ENCODE measurements at regions not wholly inside any gene's neighbourhood (a gene's known extent, or its start where the extent isn't known, plus 50 kb on each side); places are given as distances from the start of the nearest gene placed in this dataset.
"Not testable (repeated sequence)": the region's sequence is repeated elsewhere in the genome, so short reads cannot be mapped to it uniquely, and the experiment has no call there.

- not testable (repeated sequence) for DNase-seq
Measured at GRCh38 chr12:34226044-34226443, 203.7 kb downstream of the ALG10 start.

GRCh38 chr12:34228046-34228445, 205.8 kb downstream of the ALG10 start:
- DNase-seq: not testable (repeated sequence)

- DNase-seq: not testable (repeated sequence)
Measured at GRCh38 chr12:34229033-34229432, 206.7 kb downstream of the ALG10 start.

- DNase-seq: no peak
Measured at GRCh38 chr12:34233618-34234017, 211.3 kb downstream of the ALG10 start.

- no peak for DNase-seq
Measured at GRCh38 chr12:34236073-34236472, 213.8 kb downstream of the ALG10 start.

GRCh38 chr12:34244608-34245007, 222.3 kb downstream of the ALG10 start:
- no peak for DNase-seq

GRCh38 chr12:34249271-34249670, 227.0 kb downstream of the ALG10 start:
- no peak for DNase-seq

- not testable (repeated sequence) for DNase-seq
Measured at GRCh38 chr12:34251879-34252278, 229.6 kb downstream of the ALG10 start.

GRCh38 chr12:34253674-34254073, 231.4 kb downstream of the ALG10 start:
- no peak for DNase-seq

GRCh38 chr12:34257093-34257492, 234.8 kb downstream of the ALG10 start:
- DNase-seq: no peak

GRCh38 chr12:34262140-34262539, 239.8 kb downstream of the ALG10 start:
- DNase-seq: not testable (repeated sequence)

GRCh38 chr12:34264110-34264509, 241.8 kb downstream of the ALG10 start:
- DNase-seq: no peak

- not testable (repeated sequence) for DNase-seq
Measured at GRCh38 chr12:34273703-34274102, 251.4 kb downstream of the ALG10 start.

- DNase-seq: no peak
Measured at GRCh38 chr12:34275129-34275528, 252.8 kb downstream of the ALG10 start.

- DNase-seq: no peak
Measured at GRCh38 chr12:34286483-34286882, 264.2 kb downstream of the ALG10 start.

- DNase-seq: no peak
Measured at GRCh38 chr12:34286934-34287333, 264.6 kb downstream of the ALG10 start.

GRCh38 chr12:34287437-34287836, 265.1 kb downstream of the ALG10 start:
- no peak for DNase-seq

GRCh38 chr12:34287986-34288962, 266.0 kb downstream of the ALG10 start:
- DNase-seq: no peak

- DNase-seq: no peak
Measured at GRCh38 chr12:34288963-34289345, 266.7 kb downstream of the ALG10 start.

GRCh38 chr12:34289431-34290380, 267.4 kb downstream of the ALG10 start:
- no peak for DNase-seq

- no peak for DNase-seq
Measured at GRCh38 chr12:34290381-34290995, 268.2 kb downstream of the ALG10 start.

- no peak for DNase-seq
Measured at GRCh38 chr12:34291001-34291400, 268.7 kb downstream of the ALG10 start.
